KOPT-K1 (cell line): ENCODE measurements at regions not wholly inside any gene's neighbourhood (a gene's known extent, or its start where the extent isn't known, plus 50 kb on each side); places are given as distances from the start of the nearest gene placed in this dataset.

Experiments
- H3K27ac ChIP-seq: fragments of 200-600 bp; sonication (generic); 2 replicates; pipeline ENCODE4 v1.5.1; 2016; ENCODE audit warnings: antibody characterized with exemption, mild to moderate bottlenecking, low read depth, low read length; ENCODE audit not compliant: poor library complexity, severe bottlenecking
- H3K36me3 ChIP-seq: fragments of 200-600 bp; sonication (generic); 2 replicates; pipeline ENCODE4 v1.5.1; 2017; ENCODE audit warnings: antibody characterized with exemption, mild to moderate bottlenecking, low read length, moderate library complexity; ENCODE audit not compliant: insufficient read depth
- H3K9me3 ChIP-seq: fragments of 200-600 bp; sonication (generic); 2 replicates; pipeline ENCODE4 v1.5.1; 2017; ENCODE audit warnings: antibody characterized with exemption, low read length, mild to moderate bottlenecking; ENCODE audit not compliant: insufficient read depth, poor library complexity, severe bottlenecking

- Histone ChIP-seq H3K27ac (peak overlapping the region; percentile 49), H3K36me3 (no peaks in the 10 kb centered on the region)
Measured at GRCh38 chr7:50164559-50165170, 71.6 kb upstream of the ZPBP start.

GRCh38 chr7:50160206-50160605, 67.2 kb upstream of the ZPBP start:
- Histone ChIP-seq H3K9me3 (no peaks in the 10 kb centered on the region), H3K36me3 (no peaks in the 10 kb centered on the region), H3K27ac (no peak overlapping the region)

More at GRCh38 chr7:50164559-50165170, 71.6 kb upstream of the ZPBP start:
- H3K9me3 ChIP-seq, result no peaks in the 10 kb centered on the region

DNA sequence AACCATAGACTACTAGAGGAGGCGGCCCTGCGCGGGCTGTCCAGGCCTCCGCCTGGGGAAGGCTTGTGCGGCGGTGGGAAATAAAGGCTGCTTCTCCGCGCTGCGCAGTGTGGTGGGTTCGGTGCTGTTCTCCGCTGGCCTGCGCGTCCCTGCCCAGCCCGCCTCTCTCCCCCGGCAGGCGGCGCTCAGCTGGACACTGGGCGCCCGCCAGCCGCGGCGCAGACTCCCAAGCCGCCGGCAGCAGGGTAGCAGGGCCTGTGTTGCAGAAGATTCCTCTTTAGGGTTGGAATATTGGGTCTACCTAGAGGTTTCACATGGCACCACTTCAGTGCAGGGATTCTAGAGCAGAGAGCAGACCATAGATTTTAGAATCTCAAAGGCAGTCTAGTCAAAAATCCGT, 66.1 kb upstream of the ZPBP start:
- Histone ChIP-seq H3K27ac (no peak overlapping the region), H3K36me3 (no peaks in the 10 kb centered on the region), H3K9me3 (no peaks in the 10 kb centered on the region)

GRCh38 chr7:50156706-50157105, 63.7 kb upstream of the ZPBP start:
- H3K27ac ChIP-seq, result peak overlapping the region; percentile 61
- H3K9me3 ChIP-seq, result no peaks in the 10 kb centered on the region
- no peaks in the 10 kb centered on the region for H3K36me3 ChIP-seq

DNA sequence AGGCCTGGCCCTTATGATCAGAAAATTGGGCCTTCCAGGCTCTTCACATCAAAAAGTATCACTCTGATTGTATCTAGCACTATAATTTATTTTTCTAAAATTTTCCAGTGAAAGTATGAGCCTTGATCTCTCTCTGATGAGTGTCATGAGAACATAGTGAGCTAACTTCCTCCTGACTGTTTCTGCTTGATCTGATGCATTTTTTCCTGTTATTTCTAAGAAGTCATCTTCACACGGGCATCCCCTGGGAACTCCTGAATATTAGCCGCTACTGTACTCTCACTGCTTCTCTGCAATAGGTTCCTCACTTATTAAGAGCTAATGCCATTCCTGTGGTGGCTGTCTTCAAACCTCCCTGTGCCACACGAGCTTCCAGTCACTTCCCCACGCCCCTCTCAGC, 63.1 kb upstream of the ZPBP start:
- no peaks in the 10 kb centered on the region for H3K36me3 ChIP-seq
- H3K9me3 ChIP-seq, result no peaks in the 10 kb centered on the region
- peak overlapping the region; percentile 61 for H3K27ac ChIP-seq

DNA sequence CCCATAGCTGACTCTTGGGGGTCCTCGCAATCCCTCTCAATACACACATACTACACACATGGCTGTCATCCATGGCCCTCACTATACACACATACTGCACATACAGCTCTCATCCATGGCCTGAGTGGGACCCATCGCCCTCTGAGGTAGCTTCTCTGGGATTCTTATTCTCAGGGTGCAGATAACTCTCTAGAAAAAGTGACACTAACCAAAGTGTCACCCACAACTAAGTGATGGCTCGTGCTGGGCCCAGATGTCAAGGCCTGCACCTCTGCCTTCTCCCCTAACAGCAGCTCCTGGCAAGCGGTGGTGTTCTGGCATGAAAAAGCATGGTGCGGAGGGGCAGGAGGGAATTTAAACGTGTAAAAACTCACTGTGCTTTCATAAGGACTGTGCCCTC, 62.7 kb upstream of the ZPBP start:
- no peaks in the 10 kb centered on the region for H3K36me3 ChIP-seq
- H3K27ac ChIP-seq, result peak overlapping the region; percentile 61
- no peaks in the 10 kb centered on the region for H3K9me3 ChIP-seq

- Histone ChIP-seq H3K27ac (no peak overlapping the region), H3K9me3 (no peaks in the 10 kb centered on the region), H3K36me3 (no peaks in the 10 kb centered on the region)
Measured at GRCh38 chr7:50153995-50154394, 60.9 kb upstream of the ZPBP start.

GRCh38 chr7:50153148-50153547, 60.1 kb upstream of the ZPBP start:
- no peaks in the 10 kb centered on the region for H3K9me3 ChIP-seq
- peak overlapping the region; percentile 19 for H3K27ac ChIP-seq
- no peaks in the 10 kb centered on the region for H3K36me3 ChIP-seq

- Histone ChIP-seq H3K27ac (no peak overlapping the region), H3K9me3 (no peaks in the 10 kb centered on the region), H3K36me3 (no peaks in the 10 kb centered on the region)
Measured at GRCh38 chr7:50152486-50152885, 59.4 kb upstream of the ZPBP start.

DNA sequence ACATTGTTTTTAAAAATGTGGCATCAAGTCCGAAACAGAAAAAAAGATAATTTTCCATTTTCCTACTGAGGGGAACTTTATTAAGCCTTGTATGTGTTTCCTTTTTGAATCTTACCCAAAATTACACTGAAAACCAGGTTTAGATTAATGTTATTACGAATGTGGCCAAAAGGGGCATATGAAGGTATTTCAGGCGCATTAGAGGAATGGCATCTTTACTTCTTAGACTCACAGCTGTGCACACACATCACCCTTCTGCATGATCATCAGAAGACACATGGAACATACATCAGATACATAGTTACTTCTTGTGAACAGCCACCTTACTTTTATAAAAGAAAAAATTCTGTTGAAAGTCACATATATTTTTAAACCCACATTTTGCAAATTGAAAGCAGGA, 58.6 kb upstream of the ZPBP start:
- no peaks in the 10 kb centered on the region for H3K36me3 ChIP-seq
- no peak overlapping the region for H3K27ac ChIP-seq
- H3K9me3 ChIP-seq, result no peaks in the 10 kb centered on the region

DNA sequence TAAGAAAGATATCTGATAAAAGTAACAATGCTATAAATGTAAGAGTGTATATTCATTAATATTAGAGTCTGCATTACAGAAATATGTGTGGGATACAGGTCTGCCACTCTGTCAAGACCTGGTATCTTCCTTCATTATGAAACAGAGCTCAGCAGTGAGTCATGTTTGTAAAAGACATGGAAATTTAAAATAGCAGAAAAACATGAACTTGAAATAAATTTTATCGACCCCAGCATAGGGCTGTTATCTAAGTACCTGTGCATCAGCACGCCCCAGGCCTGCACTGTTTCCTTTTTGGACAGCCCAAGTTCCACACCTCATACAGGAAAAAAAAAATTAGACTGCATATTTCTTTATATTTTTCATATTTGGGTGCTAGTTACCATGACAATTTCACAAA, 58.0 kb upstream of the ZPBP start:
- no peak overlapping the region for H3K27ac ChIP-seq
- H3K9me3 ChIP-seq, result no peaks in the 10 kb centered on the region
- no peaks in the 10 kb centered on the region for H3K36me3 ChIP-seq

GRCh38 chr7:50149369-50149768, 56.3 kb upstream of the ZPBP start:
- Histone ChIP-seq H3K9me3 (no peaks in the 10 kb centered on the region), H3K27ac (peak overlapping the region; percentile 84), H3K36me3 (no peaks in the 10 kb centered on the region)

- Histone ChIP-seq H3K27ac (peak overlapping the region; percentile 84), H3K36me3 (no peaks in the 10 kb centered on the region), H3K9me3 (no peaks in the 10 kb centered on the region)
Measured at GRCh38 chr7:50147951-50148808, 55.1 kb upstream of the ZPBP start.

- Histone ChIP-seq H3K36me3 (no peaks in the 10 kb centered on the region), H3K27ac (peak overlapping the region; percentile 84), H3K9me3 (no peaks in the 10 kb centered on the region)
Measured at GRCh38 chr7:50146692-50147091, 53.6 kb upstream of the ZPBP start.

- Histone ChIP-seq H3K9me3 (no peaks in the 10 kb centered on the region), H3K36me3 (no peaks in the 10 kb centered on the region), H3K27ac (peak overlapping the region; percentile 84)
Measured at GRCh38 chr7:50145801-50146338, 52.8 kb upstream of the ZPBP start.
